HG03460 (cell line): ENCODE measurements at regions not wholly inside any gene's neighbourhood (a gene's known extent, or its start where the extent isn't known, plus 50 kb on each side); places are given as distances from the start of the nearest gene placed in this dataset.
"Not testable (repeated sequence)": the region's sequence is repeated elsewhere in the genome, so short reads cannot be mapped to it uniquely, and the experiment has no call there.

Experiments used
- ATAC-seq: cut with Tn5 transposase; IDR thresholded peaks from one replicate; pipeline ENCODE4 v1.9.1; 2021; ENCODE audit not compliant: unreplicated experiment

GRCh38 chr5:21341948-21342261 lies 1353.9 kb upstream of the CDH18 start:
- not testable (repeated sequence) for ATAC-seq

DNA sequence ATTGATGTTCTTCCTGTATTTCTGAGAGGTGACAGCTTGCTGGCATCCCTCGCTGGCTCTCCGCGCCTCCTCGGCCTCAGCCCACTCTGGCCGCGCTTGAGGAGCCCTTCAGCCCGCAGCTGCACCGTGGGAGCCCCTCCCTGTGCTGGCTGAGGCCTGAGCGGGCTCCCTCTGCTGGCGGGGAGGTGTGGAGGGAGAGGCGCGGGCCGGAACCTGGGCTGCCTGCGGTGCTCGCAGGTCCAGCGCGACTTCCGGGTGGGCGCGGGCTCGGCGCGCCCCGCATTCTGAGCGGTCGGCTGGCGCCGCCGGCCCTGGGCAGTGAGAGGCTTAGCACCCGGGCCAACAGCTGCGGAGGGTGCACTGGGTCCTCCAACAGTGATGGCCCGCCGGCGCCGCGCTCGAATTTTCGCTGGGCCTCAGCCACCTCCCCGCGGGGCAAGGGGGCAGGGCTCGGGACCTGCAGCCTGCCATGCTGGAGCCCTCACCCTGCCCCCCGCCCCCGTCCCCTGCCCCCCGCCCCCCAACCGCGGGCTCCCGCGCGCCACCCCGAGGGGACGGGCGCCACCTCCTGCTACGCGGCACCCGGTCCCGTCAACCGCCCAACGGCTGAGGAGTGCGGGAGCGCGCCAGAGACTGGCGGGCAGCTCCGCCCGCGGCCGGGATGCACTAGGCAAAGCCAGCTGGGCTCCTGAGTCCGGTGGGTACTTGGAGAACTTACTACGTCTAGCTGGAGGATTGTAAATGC lies 1353.4 kb upstream of the CDH18 start:
- ATAC-seq, result not testable (repeated sequence)

- ATAC-seq, result not testable (repeated sequence)
These were observed 1352.2 kb upstream of the CDH18 start for GRCh38 chr5:21340233-21340632.

DNA sequence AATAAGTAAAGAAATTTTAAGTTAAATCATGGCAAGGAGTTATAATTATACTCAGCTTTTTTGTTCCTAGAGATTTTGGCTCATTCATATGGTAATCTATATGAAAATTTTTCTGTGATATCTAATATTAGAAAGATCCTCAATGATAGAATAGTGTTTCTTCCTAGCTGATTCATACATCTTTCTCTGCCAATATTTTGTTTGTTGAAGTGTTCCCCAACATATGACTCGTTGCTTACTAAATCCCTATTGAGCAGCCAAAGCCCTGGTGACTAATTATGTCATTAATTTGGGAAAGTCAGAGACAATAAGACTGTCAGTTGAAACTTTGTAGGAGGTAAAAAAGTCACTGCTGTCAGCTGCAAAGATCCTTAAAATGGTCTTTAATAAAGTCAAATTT lies 1348.5 kb upstream of the CDH18 start:
- ATAC-seq, result not testable (repeated sequence)

DNA sequence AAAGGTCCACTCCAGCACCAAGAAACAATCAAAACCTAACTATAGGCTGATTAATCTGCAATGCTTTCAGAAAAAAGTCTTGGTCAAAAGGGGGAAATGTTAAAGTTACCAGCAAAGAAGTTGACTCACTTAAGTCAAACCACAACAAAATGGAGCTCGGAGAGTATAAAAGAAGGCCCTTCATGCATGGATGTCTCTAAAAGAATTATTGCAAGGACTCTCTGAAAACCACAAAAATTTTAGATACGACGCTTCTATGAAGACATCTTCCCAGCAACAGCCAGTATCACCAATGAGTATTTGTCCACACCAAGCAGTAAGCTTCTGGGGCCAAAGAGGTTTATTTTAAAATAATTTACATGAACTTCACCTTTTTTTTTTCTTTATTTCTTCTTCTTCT lies 1327.4 kb upstream of the CDH18 start:
- not testable (repeated sequence) for ATAC-seq

GRCh38 chr5:21301205-21301604 lies 1313.2 kb upstream of the CDH18 start:
- not testable (repeated sequence) for ATAC-seq

- not testable (repeated sequence) for ATAC-seq
These were observed 1286.4 kb upstream of the CDH18 start for GRCh38 chr5:21274361-21274760.

DNA sequence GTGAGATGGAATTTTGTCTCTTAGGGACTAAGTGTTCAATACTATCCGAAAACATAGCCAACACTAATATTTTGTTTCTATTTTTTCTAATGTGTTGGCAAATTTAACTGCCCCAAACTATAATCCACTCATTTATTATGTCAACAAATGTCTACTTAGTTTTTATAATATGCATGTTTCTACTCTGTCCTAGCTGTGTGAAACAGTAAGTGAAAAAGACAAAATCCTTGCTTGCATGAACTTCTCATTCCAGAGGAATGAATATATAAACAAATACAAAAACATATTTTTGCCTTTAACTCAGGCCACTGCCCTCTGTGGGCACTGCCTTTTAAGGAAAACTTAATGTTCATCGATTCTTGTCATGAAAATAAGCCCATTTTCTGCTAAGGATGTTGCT lies 1275.4 kb upstream of the CDH18 start:
- ATAC-seq, result no peak

- ATAC-seq, result no peak
These were observed 1266.2 kb upstream of the CDH18 start for GRCh38 chr5:21254161-21254560.

- ATAC-seq, result no peak
These were observed 1257.0 kb upstream of the CDH18 start for GRCh38 chr5:21244982-21245381.

- ATAC-seq, result no peak
These were observed 1250.8 kb upstream of the CDH18 start for GRCh38 chr5:21238786-21239185.

GRCh38 chr5:21237461-21237860 lies 1249.5 kb upstream of the CDH18 start:
- ATAC-seq, result no peak

DNA sequence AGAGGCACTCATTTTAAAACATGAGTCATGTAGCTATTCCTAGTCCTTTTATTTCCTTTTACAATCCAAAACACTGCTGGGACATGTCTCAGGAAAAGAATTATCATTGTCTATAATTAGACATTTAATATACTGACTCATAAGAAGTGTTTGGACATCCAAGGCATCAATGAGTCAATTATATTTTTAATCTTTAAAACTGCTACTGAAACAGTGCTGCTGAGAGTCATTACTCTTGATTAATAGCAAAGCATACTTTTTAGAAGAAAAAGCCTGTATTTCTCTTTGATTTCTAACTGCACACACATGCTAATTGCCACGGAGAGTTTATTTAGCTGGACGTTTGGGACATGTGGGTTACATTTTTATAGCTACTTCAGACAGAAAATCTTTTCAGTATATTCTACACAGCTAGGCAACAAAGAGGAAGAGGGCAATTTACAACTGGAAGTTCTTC lies 1249.0 kb upstream of the CDH18 start:
- ATAC-seq, result no peak

- ATAC-seq, result no peak
These were observed 1248.1 kb upstream of the CDH18 start for GRCh38 chr5:21236104-21236503.

DNA sequence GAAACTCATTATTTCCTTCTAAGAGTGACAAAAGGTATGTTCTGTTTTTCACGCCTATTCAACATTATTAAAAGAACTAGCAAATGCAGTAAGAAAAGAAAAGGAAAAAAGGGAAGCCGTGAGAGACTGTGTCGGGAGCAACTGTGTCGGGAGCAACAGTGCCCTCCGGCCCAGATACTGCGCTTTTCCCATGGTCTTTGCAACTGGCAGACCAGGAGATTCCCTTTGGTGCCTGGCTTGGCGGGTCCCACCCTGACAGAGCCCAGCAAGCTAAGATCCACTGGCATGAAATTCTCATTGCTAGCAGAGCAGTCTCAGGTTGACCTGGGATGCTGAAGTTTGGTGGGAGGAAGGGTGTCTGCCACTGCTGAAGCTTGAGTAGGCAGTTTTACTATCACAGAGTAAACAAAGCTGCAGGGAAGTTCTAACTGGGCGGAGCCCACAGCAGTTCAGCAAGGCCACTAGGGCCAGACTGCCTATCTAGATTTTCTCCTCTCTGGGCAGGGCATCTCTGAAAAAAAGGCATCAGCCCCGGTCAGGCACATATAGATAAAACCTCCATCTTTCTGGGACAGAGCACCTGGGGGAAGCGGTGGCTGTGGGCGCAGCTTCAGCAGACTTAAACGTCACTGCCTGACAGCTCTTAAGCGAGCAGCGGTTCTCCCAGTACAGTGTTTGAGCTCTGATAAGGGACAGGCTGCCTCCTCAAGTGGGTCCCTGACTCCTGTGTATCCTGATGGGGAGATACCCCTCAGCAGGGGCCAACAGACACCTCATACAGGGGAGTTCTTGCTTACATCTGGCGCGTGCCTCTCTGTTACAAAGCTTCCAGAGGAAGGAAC lies 1237.4 kb upstream of the CDH18 start:
- no peak for ATAC-seq

DNA sequence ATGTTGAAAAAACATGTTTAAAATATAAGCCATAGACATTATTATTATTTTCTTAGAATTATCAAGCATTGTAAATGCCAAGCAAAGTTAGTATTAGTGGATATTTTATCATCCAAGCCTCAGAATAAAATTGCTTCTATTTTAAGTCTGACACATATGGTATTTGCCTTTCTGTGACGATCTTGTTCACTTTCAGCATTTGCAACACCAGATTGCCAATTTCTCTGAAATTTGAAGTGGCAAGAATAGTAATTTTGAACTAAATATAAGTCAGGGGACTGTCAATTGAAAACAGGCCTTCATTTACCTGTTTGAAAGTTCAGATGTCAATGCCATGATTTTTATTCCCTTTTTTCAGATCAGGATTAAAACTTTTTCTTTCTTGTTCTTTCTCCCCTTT lies 1233.6 kb upstream of the CDH18 start:
- ATAC-seq, result no peak

GRCh38 chr5:21219966-21220365 lies 1232.0 kb upstream of the CDH18 start:
- ATAC-seq, result no peak

DNA sequence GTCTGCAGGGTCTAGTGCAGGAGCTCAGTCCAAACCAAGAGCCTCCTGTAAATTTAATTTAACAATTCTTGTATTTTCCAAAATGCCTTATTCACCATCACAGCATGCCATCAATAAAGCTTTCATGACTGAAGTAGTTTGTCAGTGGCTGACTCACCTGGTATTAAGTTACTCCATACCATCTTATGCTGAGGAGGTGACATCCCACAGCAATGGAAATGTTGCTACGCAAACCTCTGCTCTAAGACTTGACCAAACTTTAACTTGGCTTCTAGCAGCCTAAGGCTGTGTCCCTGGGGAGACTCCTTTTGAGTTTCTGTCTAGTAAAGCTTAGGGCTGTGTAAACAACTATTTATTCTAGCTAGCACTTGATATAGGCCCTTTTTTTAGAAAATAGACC lies 1231.3 kb upstream of the CDH18 start:
- no peak for ATAC-seq

- no peak for ATAC-seq
These were observed 1224.0 kb upstream of the CDH18 start for GRCh38 chr5:21212026-21212425.

- no peak for ATAC-seq
These were observed 1221.4 kb upstream of the CDH18 start for GRCh38 chr5:21209409-21209808.

- no peak for ATAC-seq
These were observed 1211.1 kb upstream of the CDH18 start for GRCh38 chr5:21199087-21199486.

DNA sequence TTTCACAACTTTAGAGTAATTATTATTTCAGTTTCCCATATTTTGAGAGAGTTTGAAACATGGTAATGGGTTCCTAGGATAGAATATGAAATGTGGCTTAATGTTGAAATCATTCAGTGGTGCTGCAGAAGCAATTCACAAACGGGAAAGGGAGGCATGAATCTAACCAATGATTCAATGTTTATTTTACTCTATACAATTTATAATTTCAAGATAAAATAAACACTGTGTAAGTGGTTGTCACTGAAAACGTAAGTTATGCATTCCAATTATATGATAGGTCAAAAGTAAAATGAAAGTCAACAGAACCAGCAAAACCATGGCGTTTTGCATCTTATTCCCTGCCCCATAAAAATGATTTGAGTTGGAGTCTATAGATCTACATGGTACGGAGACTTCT lies 1207.1 kb upstream of the CDH18 start:
- ATAC-seq, result no peak
